Upper lobe of right lung (tissue), 1 donor: ENCODE measurements at regions not wholly inside any gene's neighbourhood (a gene's known extent, or its start where the extent isn't known, plus 50 kb on each side); places are given as distances from the start of the nearest gene placed in this dataset.

Source experiments
- ATAC-seq: fragments of 200-7000 bp; cut with Tn5 transposase; one replicate; pipeline ENCODE4 v1.9.1; 2020; ENCODE audit warnings: mild to moderate bottlenecking, moderate library complexity
- DNase-seq: peaks from one replicate; pipeline ENCODE4 v3.0.0-alpha.2; 2020
- H3K27ac ChIP-seq: fragments of 200-600 bp; one replicate; pipeline ENCODE4 v1.8.0; 2022
- H3K27me3 ChIP-seq: fragments of 200-600 bp; one replicate; pipeline ENCODE4 v1.8.0; 2022; ENCODE audit warnings: mild to moderate bottlenecking
- H3K36me3 ChIP-seq: fragments of 200-600 bp; one replicate; pipeline ENCODE4 v1.8.0; 2022
- H3K4me1 ChIP-seq: fragments of 200-600 bp; one replicate; pipeline ENCODE4 v1.8.0; 2022
- H3K4me3 ChIP-seq: fragments of 200-600 bp; one replicate; pipeline ENCODE4 v1.8.0; 2022; ENCODE audit warnings: mild to moderate bottlenecking
- H3K9me3 ChIP-seq: fragments of 200-600 bp; one replicate; pipeline ENCODE4 v1.8.0; 2022
- intact Hi-C: fragments of 100-400 bp; cut with DNase I; formaldehyde crosslinking; loops from one replicate; pipeline ENCODE4 v1.11.0; 2022
- TF ChIP-seq, protein P1 (sequence below): fragments of 200-600 bp; IDR thresholded peaks from one replicate; pipeline ENCODE4 v1.8.0; 2022; ENCODE audit warnings: antibody characterized with exemption
- donor health status: DM: no; HTN: yes; CAD: no; lungs with severe emphysema.

DNA sequence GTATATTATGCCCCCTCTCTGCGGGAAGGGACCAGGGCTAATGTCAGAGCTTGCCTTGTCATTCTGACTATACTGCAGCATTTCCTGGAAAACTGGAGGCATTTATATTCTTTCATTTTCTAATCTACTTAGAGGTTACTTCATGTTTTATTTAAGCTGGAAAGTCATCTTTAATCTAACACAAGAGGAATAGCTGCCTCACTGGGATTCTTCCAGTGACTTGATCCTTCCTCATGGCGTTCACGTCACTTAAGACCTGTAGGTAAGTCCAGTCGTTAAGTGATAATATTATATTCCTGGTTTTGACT is 727.6 kb upstream of the DDX18 start:
- no peak for DNase-seq
- Histone ChIP-seq H3K27ac (no peak overlapping the region), H3K9me3 (no peaks in the 10 kb centered on the region), H3K4me1 (no peaks in the 10 kb centered on the region), H3K4me3 (no peak overlapping the region), H3K36me3 (no peaks in the 10 kb centered on the region), H3K27me3 (no peaks in the 10 kb centered on the region)
- ATAC-seq: no peak
- TF ChIP-seq, protein P1, sequence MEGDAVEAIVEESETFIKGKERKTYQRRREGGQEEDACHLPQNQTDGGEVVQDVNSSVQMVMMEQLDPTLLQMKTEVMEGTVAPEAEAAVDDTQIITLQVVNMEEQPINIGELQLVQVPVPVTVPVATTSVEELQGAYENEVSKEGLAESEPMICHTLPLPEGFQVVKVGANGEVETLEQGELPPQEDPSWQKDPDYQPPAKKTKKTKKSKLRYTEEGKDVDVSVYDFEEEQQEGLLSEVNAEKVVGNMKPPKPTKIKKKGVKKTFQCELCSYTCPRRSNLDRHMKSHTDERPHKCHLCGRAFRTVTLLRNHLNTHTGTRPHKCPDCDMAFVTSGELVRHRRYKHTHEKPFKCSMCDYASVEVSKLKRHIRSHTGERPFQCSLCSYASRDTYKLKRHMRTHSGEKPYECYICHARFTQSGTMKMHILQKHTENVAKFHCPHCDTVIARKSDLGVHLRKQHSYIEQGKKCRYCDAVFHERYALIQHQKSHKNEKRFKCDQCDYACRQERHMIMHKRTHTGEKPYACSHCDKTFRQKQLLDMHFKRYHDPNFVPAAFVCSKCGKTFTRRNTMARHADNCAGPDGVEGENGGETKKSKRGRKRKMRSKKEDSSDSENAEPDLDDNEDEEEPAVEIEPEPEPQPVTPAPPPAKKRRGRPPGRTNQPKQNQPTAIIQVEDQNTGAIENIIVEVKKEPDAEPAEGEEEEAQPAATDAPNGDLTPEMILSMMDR: no peak
- intact Hi-C loops: no loop called here

DNA sequence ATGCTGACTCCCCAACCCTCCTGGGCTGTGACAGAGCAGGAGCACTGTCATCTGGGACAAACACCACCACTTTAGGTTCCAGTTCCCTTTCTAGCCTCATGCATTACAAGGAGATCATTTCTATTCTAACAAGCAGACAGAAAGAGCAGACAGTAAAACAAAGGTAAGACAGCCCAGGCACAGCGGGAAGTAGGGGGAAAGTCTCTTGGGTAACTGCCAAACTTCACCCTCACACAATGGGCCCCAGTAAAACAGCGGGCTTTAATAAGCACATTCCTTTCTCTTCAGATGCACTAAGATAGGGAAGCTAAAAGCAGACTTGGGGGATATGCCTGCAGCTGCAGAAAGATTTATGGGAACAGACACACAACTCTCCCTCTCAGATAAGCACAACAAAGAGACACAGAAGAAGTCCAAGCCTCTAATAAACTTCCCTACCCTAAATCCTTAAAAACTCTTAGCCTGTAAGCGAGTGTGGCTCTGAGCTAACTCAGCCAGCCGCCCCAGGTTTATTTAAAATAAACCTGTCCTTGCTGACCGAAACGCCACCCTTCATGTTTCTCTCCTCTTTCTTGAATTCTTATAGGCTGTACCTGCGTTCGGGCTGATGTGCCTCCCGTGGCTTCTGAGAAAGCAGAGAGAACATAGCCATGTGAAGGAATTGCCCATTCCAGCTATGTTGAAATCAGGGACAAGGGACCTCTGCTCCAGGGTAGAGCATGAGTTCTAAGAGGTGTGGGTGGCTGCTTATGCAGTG is 726.8 kb upstream of the DDX18 start:
- Histone ChIP-seq H3K9me3 (no peaks in the 10 kb centered on the region), H3K36me3 (no peaks in the 10 kb centered on the region), H3K4me1 (no peaks in the 10 kb centered on the region), H3K27me3 (no peaks in the 10 kb centered on the region), H3K27ac (no peak overlapping the region), H3K4me3 (no peak overlapping the region)
- TF ChIP-seq, protein P1: no peak
- DNase-seq: no peak
- no peak for ATAC-seq
- intact Hi-C loops: no loop called here

DNA sequence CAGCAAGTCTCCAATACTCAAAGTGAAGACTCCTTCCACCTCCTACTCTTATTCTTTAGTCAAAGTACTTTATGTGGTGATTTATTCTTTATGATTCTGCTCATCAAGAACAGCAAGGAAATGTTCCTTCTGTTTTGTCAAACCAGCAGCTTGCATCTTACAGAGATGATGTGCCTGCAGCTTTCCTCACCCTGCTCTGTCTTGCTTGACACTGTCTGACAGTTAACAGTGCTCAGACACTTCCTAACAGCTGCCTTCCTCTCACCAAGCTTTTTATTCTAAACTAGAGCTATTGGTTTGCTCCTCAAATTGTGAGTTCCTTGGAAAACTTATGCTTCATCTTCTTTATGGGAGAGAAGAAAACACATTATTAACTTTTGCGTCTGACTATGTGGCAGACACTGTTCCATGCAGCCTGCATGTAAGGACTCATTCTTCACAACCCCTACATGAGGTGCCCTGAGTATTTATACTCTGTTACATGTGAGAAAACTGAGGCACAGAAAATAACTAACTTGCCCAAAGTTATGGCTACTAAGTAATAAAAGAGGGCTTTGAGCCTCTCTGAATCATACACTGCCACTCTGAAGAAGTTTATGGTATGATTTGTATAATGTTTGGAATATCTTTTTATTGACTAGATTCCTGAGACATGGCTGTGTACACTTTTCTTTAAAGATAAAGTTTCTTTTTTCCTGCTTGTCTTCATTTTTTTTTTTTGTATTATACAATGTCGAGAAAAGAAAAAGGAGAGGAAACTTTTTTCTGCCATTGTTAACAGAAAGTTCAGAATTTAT is 723.3 kb upstream of the DDX18 start:
- Histone ChIP-seq H3K4me3 (no peak overlapping the region), H3K36me3 (no peaks in the 10 kb centered on the region), H3K27ac (no peak overlapping the region), H3K27me3 (no peaks in the 10 kb centered on the region), H3K4me1 (no peaks in the 10 kb centered on the region), H3K9me3 (no peaks in the 10 kb centered on the region)
- ATAC-seq: no peak
- intact Hi-C loops: no loop called here
- no peak for DNase-seq
- TF ChIP-seq, protein P1: no peak

DNA sequence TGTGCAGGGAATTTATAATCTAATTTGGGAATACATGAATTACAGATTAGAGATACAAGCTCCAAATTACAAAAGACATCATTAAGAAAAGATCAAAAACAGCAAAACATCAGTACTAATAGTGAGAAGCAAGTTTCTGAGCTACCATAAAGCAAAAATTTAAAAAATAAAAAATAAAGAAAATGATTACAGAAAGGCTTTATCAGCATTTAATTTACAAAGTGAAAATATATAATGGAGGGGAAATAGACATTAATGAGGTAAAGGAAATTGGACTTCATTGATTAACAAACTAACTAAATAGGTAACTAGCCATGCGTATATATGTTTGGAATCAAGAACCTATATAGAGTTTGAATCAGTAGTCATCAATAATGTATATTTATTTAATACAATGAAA is 712.9 kb upstream of the DDX18 start:
- no peak for ATAC-seq
- Histone ChIP-seq H3K27ac (no peak overlapping the region), H3K9me3 (no peaks in the 10 kb centered on the region), H3K27me3 (no peaks in the 10 kb centered on the region), H3K4me1 (no peaks in the 10 kb centered on the region), H3K4me3 (no peak overlapping the region), H3K36me3 (no peaks in the 10 kb centered on the region)
- DNase-seq: no peak
- TF ChIP-seq, protein P1: no peak
- intact Hi-C loops: no loop called here

DNA sequence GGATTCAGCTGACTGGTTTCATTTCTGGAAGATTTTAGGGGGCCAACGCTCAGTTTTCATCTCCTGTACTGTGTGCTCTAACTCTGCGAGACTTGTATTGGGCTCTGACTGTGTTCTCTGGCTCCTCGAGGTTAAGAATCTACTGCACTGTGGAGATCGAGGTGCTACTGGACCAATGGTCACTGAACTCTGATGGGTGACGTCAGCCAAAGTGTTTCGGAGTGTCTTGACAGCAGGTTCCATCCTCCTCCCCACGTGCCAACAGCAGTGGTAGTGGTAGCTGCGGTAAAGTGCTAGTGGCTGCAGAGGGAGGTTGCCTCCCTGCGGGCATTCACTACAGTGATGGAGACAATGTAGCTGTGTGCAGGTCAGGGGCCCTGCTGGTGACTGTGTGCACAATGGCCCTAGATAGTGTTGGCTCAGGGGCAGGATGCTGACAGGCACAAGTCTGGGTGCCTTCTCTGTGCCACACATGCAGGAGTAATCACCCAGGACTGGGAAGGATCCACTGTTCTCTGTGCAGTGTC is 705.7 kb upstream of the DDX18 start:
- Histone ChIP-seq H3K4me1 (no peaks in the 10 kb centered on the region), H3K27ac (no peak overlapping the region), H3K36me3 (no peaks in the 10 kb centered on the region), H3K27me3 (no peaks in the 10 kb centered on the region), H3K4me3 (no peak overlapping the region), H3K9me3 (no peaks in the 10 kb centered on the region)
- intact Hi-C loops: no loop called here
- TF ChIP-seq, protein P1: no peak
- ATAC-seq: peak; percentile 28
- no peak for DNase-seq
